ENCODE measurements at regions not wholly inside any gene's neighbourhood (a gene's known extent, or its start where the extent isn't known, plus 50 kb on each side); places are given as distances from the start of the nearest gene placed in this dataset.

GRCh38 chr1:59034925-59035324, 251.1 kb upstream of the JUN start:
- TF ChIP-seq, protein P1, sequence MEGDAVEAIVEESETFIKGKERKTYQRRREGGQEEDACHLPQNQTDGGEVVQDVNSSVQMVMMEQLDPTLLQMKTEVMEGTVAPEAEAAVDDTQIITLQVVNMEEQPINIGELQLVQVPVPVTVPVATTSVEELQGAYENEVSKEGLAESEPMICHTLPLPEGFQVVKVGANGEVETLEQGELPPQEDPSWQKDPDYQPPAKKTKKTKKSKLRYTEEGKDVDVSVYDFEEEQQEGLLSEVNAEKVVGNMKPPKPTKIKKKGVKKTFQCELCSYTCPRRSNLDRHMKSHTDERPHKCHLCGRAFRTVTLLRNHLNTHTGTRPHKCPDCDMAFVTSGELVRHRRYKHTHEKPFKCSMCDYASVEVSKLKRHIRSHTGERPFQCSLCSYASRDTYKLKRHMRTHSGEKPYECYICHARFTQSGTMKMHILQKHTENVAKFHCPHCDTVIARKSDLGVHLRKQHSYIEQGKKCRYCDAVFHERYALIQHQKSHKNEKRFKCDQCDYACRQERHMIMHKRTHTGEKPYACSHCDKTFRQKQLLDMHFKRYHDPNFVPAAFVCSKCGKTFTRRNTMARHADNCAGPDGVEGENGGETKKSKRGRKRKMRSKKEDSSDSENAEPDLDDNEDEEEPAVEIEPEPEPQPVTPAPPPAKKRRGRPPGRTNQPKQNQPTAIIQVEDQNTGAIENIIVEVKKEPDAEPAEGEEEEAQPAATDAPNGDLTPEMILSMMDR (IDR thresholded peaks at IDR 0.05): no peak
- no peak for TF ChIP-seq POLR2A (IDR thresholded peaks at IDR 0.05)
